HG02759 (cell line): ENCODE measurements at regions not wholly inside any gene's neighbourhood (a gene's known extent, or its start where the extent isn't known, plus 50 kb on each side); places are given as distances from the start of the nearest gene placed in this dataset.
A peak's percentile ranks its signal among the peaks of the same experiment; 100 is the strongest.

ENCODE experiments used
- ATAC-seq: cut with Tn5 transposase; IDR thresholded peaks from one replicate; pipeline ENCODE4 v1.9.1; 2021; ENCODE audit warnings: mild to moderate bottlenecking, moderate library complexity; ENCODE audit not compliant: unreplicated experiment

DNA sequence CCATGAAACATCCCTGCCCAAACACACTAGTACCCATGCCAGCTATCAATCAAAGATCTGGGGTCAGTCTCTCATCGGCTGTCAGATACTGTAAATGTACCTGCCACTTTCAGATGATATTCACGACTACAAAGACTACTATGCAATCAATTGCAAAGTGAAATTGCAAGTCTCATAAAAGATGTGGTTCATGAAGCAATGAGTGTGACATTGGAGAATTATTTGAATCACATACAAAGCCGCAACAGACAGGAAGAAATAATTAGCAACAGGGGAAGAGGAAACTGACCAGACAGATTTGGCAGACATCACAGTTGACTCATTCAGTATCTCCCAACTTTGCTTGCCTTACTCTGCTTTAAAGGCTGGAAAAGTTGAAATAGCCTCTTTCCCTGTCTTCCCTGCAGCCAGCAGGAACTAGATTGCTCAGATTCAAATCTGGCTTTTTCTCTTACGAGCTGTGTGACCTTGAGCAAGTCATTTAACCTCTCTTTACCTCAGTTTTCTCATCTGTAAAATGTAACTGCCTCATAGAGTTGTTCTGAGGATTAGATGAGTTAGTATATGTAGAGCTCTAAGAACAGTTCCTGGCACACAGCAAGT, 95.7 kb upstream of the C3orf80 start:
- ATAC-seq, result peak; percentile 68

DNA sequence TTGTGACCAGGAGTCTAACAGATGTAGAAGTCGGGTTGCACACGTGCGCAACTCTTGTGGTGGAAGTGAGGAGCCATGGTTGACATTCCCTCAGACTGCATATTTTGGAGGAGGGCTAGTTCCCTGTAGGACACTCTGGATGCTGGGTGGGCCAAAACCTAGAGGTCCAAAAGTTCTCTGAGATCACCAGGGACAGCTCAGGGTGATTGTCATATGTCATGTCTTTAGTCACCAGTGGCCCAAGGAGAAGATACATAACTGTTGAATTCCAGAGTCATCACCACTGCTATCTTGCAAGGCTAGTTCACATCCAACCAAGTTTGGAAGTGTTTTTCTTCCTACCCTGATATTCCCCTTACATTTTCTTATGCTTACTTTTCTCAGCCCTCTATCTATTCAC, 95.2 kb upstream of the C3orf80 start:
- no peak for ATAC-seq

DNA sequence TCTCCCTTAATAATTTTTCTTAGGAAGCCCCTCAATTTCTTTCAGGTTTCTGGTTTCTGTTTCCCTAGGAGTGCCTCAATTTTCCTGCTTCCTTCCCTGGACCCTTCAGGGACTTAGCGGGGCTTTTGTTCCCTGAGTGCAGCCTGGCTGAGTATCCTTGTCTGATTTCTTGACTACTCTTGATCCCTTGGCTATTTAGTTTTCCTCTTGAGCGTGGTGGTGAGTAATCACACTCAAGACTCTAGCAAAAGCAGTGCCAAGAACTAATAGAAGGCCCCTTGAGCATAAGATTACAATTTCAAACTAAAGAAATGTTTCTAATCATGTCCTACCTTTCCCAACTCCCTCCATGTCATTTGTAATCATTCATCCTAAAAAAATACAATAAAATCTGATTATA, 94.3 kb upstream of the C3orf80 start:
- no peak for ATAC-seq

DNA sequence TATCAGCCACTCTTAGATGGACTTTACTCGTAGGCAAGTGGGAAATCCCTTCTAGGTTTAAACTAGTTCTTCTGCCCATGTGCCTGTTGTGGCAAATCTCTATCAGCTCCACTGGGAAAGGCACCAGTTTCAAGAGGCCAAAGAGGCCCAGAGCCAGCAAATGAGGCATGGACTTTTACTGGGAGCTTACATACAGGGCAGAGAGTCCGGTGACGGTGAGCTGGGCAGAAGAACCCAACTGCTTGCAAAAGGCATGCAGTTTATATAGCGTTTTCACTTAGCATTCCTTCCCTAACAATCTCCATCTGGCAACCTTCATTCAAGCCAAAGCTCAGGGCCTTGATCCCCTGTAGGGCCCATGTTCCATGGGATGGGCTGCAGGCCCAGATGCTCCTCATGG, 93.0 kb upstream of the C3orf80 start:
- ATAC-seq, result no peak

DNA sequence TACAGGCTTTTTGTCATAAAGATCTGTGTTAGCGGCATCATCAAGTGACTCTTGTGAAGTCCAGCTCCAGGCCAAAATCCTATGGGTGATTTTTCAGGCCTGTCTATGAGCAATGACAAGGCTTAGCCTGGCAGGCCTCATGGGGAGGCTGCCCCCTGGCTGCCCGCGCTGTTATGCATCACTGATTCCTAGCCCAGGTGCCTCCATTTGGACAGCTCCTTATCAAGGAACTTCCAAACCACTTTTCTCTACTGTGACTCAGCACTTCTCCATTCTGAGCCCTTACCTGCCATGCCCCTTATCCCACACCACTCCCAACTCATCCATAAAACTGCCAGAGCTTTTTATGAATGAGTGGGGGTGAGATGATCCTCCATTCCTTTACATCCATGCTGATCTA, 91.5 kb upstream of the C3orf80 start:
- ATAC-seq, result no peak

DNA sequence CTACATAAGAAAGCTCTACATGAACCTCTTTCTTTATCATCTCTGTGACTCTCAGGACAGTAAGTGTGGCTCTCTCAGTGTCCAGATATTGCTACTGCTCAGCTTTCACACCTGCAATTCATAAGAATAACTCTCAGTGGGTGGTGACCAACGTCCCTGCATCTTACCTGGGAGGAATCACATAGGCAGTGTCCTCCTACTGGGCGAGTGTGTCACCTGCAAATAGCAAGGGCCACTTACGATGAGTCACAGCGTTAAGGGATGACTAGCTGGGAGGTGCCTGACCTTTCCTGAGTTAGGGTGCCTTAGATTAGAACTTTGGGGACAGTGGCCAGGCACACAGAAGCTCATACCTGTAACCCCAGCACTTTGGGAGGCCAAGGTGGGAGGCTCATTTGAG, 90.8 kb upstream of the C3orf80 start:
- no peak for ATAC-seq

GRCh38 chr3:160134964-160135363, 90.3 kb upstream of the C3orf80 start:
- ATAC-seq, result no peak

DNA sequence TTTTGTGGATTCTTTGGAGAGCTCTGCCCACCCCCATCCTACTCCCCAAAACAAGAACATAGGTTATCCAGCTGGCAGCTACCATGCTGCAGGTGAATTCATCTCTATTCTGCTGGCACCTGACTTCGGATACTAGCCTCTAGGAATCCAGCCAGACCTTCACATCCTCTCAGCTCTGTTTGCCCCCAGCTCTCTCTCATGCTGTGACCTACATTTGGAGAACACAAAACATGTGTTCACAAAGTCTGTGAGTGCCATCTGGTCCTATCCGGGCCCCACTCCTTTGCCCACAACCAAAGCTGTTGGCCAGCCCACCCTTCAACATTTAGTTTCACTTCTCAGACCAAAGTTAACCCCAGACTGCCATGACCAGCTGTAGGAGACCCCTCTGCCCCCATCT, 89.4 kb upstream of the C3orf80 start:
- ATAC-seq, result no peak

DNA sequence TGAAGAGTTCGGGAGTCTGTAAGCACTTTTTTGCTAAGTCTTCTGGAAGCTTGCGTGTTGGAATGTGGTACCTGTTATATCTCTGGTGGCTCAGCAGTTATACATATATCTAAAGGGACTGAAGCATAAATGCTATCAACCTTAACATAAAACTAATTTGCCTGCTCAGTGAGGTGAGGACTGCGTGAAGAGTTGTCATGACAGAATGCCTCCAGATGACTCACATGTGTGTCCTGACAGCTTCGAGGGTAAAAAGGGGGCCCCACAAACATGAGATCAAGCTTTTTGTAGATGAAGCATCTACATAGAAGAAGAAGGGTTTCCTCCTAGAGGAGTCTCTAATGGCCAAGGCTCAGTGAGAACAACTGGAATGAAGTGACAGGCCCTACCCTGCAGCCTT, 88.8 kb upstream of the C3orf80 start:
- ATAC-seq, result no peak

- ATAC-seq, result no peak
Observed at GRCh38 chr3:160139291-160139690, 85.9 kb upstream of the C3orf80 start.

DNA sequence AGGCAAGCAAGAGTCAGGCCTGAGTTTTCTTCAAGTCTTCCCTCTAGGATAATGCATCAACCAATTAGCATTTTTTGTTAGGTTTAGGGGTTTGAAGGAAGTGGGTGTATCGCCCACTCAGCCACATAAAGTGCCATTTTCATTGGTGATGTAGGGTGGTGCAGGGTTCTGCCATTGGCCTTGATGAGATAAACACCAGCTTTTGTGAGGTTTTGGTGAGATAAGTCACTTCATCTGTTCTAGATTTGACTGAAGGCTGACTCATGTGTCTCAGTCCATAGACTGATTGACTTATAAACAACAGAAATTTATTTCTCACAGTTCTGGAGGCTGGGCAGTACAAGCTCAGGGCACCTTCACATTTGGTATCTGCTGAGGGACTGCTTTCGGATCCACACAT, 84.5 kb upstream of the C3orf80 start:
- ATAC-seq, result peak; percentile 63

GRCh38 chr3:160141485-160142185, 83.6 kb upstream of the C3orf80 start:
- no peak for ATAC-seq

DNA sequence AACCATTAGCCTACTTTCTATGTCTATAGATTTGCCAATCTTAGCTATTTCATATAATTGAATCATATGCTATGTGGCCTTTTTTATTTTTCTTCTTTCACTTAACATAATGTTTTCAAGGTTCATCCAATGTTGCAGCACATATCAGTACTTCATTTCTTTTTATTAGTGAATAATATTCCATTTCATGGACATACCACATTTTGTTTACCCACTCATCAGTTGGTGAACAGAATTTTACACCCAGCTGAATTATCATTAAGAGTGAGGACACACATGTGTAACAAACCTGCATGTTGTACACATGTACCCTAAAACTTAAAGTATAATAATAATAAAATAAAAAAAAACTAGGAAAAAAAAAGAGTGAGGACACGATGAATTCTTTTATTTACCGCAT, 81.7 kb upstream of the C3orf80 start:
- ATAC-seq, result no peak

- no peak for ATAC-seq
Observed at GRCh38 chr3:160150066-160150465, 75.2 kb upstream of the C3orf80 start.

- ATAC-seq, result no peak
Observed at GRCh38 chr3:160150525-160150924, 74.7 kb upstream of the C3orf80 start.

DNA sequence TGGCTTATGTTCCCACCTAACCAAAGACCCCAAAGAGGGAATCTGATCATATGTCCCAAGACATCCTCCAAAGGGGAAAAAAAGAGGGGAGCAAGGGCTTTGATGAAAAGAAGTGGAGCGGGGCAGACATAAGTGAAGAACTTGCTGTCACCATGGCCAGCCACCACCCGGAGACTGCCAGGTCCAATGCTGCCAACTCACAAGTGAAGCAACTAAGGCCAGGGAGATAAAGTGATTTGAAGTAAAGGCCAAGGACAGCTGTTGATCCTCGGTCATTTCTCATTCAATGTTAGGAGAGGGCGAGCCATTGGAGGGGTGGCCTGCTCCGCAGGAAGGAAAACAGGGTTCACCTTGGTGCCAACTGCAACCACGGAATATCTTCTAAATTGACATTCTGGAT, 72.6 kb upstream of the C3orf80 start:
- ATAC-seq, result no peak

- no peak for ATAC-seq
Observed at GRCh38 chr3:160154033-160154432, 71.2 kb upstream of the C3orf80 start.

GRCh38 chr3:160154596-160154995, 70.6 kb upstream of the C3orf80 start:
- ATAC-seq, result no peak

DNA sequence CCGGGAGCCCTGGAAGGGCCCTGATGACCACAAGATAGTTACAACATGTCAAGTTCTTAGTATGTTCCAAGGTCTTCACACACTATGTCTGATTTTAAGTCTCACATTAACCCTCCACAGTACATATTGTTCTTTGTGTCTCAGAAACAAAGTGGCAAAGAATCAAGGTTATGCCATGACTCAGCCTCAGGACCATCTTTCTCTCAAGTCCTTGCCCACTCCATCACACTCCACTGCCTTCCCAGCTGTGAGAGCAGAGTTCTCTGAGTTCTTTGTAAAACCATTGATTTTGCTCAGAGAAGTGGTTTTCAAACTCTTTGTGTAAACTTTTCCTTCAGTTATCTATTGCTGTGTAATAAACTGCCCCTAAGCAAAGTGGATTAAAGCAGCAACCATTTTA, 67.9 kb upstream of the C3orf80 start:
- no peak for ATAC-seq

GRCh38 chr3:160159341-160159740, 65.9 kb upstream of the C3orf80 start:
- no peak for ATAC-seq

DNA sequence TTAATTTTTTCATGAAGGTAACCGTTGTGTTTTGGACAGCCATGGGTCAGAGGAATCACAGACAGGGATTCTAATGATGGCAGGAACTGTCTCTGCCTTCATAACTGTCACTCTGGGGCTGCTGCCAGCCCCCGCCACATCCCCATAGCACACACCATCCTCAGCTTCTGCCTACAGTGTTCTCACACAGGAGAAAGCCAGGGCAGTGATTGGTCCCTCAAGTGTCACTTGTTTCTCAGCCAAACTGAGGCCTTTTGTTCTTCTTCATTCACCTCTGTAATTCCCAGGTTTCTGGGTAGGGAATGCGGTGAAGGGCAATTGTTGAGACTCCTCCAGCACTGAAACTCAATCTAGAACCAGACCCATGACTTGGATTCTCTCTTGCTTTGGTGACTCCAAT, 65.4 kb upstream of the C3orf80 start:
- ATAC-seq, result no peak

DNA sequence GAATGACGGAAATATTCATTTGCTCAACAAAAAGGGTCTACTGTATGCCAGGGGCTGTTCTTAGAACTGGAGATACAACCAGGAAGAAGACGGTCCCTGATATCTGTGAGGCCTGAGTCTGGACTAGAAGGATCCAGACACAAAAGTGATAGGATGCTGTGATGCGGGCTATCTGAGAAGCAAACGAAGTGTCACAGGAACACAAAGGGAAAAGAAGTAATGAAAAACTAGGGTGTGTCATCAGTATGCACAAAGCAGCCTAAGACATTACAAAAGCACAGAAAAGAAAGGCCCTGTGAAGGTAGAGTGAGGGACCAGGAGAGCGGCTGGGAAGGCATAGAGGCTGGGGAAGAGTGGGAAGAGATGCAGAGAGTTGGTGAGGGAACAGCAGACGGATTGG, 63.3 kb upstream of the C3orf80 start:
- ATAC-seq, result no peak

DNA sequence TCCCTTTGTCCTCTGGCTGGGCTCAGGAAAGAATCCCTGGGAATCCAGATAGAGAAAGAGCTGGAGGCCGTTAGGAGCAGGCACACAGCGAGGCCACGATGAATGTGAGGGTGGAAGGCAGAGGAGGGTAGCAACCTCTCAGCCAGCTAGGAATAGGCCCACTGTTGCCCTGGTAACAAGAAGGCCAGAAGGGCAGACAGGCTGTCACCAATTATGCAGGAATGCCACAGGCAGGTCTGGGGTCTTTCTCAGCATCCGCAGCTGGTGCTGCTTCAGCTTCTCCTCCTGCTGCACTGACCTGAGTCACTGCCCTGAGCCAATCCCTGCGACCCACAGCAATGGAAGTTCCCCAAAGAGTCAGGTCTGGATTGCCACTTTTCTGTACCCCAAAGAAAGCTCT, 62.8 kb upstream of the C3orf80 start:
- ATAC-seq, result no peak
